B cell (primary cell): ENCODE measurements at regions not wholly inside any gene's neighbourhood (a gene's known extent, or its start where the extent isn't known, plus 50 kb on each side); places are given as distances from the start of the nearest gene placed in this dataset.

Source experiments
- EZH2 ChIP-seq: IDR thresholded peaks from 2 replicates; pipeline ENCODE4 v1.6.1; 2012; ENCODE audit warnings: borderline replicate concordance, low read depth, mild to moderate bottlenecking, moderate library complexity, low read length; ENCODE audit not compliant: insufficient read depth, poor library complexity, severe bottlenecking
- TF ChIP-seq, protein P1 (sequence below): fragments of 200-600 bp; IDR thresholded peaks from one replicate; pipeline ENCODE4 v1.8.0; 2022; ENCODE audit warnings: antibody characterized with exemption, mild to moderate bottlenecking

- TF ChIP-seq, protein P1, sequence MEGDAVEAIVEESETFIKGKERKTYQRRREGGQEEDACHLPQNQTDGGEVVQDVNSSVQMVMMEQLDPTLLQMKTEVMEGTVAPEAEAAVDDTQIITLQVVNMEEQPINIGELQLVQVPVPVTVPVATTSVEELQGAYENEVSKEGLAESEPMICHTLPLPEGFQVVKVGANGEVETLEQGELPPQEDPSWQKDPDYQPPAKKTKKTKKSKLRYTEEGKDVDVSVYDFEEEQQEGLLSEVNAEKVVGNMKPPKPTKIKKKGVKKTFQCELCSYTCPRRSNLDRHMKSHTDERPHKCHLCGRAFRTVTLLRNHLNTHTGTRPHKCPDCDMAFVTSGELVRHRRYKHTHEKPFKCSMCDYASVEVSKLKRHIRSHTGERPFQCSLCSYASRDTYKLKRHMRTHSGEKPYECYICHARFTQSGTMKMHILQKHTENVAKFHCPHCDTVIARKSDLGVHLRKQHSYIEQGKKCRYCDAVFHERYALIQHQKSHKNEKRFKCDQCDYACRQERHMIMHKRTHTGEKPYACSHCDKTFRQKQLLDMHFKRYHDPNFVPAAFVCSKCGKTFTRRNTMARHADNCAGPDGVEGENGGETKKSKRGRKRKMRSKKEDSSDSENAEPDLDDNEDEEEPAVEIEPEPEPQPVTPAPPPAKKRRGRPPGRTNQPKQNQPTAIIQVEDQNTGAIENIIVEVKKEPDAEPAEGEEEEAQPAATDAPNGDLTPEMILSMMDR = no peak
- TF ChIP-seq EZH2 = no peak
These were observed 172.4 kb upstream of the MYLIP start for GRCh38 chr6:15956205-15957106.
